ENCODE measurements at regions not wholly inside any gene's neighbourhood (a gene's known extent, or its start where the extent isn't known, plus 50 kb on each side); places are given as distances from the start of the nearest gene placed in this dataset.
A peak's percentile ranks its signal among the peaks of the same experiment; 100 is the strongest.

DNA sequence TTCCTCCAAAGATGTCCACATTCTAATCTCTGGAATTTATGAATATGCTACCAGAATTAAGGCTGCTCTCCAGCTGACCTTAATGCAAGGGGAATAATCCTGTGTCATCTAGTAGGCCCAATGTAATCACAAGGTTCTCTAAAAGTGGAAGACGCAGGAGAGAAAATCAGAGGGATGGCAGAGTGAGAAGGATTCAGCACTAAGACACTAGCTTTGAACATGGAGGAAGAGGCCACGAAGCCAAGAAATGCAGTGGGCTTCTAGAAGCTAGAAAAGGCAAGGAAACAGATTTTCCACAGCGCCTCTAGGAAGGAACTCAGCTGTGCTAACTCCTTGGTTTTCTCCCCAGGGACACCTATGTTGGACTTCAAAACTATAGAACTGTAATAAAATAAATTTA lies 240.7 kb upstream of the TRAM1L1 start:
- no peak for DNase-seq (ENCODE audit: low spot score)

GRCh38 chr4:117327491-117327890 lies 242.1 kb upstream of the TRAM1L1 start:
- DNase-seq (ENCODE audit: low spot score) = peak; percentile 22

DNA sequence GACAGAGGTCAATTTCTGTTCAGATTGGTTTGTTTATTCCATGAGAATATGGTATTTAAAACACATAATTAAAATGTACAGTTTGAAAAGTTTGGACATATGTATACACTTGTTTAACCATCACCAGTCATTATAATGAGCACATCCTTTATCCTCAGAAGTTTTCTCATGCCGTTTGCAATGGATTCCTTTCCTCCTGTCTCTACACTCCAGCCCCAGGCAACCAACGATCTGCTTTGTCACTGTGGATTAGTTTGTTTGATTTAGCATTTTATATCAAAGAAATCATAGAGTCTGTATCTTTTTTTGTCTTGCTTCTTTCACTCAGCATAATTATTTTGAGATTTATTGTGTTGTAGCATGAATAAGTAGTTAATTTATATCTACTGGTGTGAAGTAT lies 243.0 kb upstream of the TRAM1L1 start:
- DNase-seq (ENCODE audit: low spot score) = peak; percentile 2

DNA sequence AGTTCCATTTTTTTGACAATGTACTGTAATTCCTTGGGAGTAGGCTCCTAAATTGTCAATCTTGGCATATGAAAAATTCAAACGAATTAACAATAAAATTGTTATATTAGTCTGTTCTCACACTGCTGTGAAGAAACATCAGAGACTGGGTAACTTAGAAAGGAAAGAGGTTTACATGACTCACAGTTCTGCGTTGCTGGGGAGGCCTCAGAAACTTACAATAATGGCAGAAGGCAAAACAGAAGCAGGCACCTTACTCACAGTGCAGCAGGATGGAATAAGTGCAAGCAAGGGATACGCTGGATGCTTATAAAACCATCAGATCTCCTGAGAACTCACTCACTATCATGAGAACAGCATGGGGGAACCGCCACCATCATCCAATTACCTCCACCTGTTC lies 246.4 kb upstream of the TRAM1L1 start:
- DNase-seq (ENCODE audit: low spot score) = no peak

- no peak for DNase-seq (ENCODE audit: low spot score)
Measured at GRCh38 chr4:117334451-117335188, 249.2 kb upstream of the TRAM1L1 start.

GRCh38 chr4:117357437-117357836 lies 272.1 kb upstream of the TRAM1L1 start:
- DNase-seq (ENCODE audit: low spot score) = no peak

- DNase-seq (ENCODE audit: low spot score) = no peak
Measured at GRCh38 chr4:117357866-117358265, 272.5 kb upstream of the TRAM1L1 start.

DNA sequence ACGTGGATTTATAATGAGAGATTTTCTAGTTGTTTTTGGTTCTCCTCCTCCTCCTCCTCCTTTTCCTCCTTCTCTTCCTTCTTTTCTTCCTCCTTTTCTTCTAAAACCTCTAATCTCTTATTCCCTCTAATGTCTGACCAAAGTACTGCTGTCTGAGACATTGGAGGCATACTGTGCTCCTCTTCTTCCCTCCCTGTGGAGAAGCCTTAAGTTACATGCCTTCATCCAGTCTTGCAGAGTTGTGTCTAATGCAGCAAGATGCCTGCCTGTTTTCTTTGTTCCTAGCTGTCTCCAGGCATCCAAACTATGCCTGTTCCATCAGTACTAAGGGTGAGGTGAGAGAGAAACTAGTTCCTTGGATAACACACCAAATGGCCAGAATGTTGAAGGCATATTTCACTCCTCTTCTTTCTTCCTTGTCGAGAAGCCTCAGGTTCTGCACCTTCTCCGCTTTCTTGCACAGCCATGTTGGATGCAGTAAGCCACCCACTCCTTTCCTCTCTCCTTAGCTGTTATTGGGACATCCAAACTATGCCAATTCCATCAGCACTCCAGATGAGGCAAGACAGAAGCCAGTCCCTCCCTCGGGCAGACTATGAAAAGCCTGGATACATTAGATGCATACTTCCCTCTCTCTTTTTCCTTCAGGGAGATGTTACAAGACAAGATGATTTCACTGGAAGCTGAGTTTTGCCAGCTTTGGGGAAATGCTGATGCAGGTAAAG lies 285.7 kb upstream of the TRAM1L1 start:
- DNase-seq (ENCODE audit: low spot score) = no peak

GRCh38 chr4:117375101-117375500 lies 289.7 kb upstream of the TRAM1L1 start:
- DNase-seq (ENCODE audit: low spot score) = no peak

DNA sequence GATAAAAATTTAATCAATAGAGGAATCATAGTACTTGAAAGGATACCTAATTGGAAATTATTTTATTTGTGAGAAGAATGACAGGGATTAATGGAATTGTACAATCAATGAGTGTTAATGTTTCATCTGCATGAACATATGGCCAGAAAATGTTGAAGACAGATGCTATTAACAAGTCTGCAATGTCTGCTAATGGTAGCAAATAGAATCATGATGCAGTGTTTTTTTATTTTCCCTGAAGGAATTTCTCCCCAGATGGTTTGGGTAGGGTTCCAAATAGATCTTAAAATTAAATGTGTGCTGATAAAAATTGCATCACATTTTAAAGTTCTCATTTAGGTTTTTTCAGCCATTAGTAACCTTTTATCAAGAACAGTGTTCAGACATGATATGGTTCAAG lies 291.3 kb upstream of the TRAM1L1 start:
- no peak for DNase-seq (ENCODE audit: low spot score)

DNA sequence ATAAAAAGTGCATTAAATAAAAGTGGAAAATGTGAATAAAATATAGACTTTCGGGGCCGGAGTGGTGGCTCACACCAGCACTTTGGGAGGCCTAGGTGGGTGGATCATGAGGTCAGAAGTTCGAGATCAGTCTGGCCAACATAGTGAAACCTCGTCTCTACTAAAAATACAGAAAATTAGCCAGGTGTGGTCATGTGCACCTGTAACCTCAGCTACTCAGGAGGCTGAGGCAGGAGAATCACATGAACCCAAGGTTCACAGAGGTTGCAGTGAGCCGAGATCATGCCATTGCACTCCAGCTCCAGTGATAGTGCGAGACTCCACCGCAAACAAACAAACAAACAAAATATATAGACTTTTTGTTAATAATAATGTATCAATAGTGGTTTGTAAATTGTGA lies 293.6 kb upstream of the TRAM1L1 start:
- no peak for DNase-seq (ENCODE audit: low spot score)

- DNase-seq (ENCODE audit: low spot score) = no peak
Measured at GRCh38 chr4:117383468-117383867, 298.1 kb upstream of the TRAM1L1 start.

- DNase-seq (ENCODE audit: low spot score) = no peak
Measured at GRCh38 chr4:117385526-117385925, 300.1 kb upstream of the TRAM1L1 start.

- no peak for DNase-seq (ENCODE audit: low spot score)
Measured at GRCh38 chr4:117387072-117387471, 301.7 kb upstream of the TRAM1L1 start.

GRCh38 chr4:117400039-117400835 lies 314.9 kb upstream of the TRAM1L1 start:
- DNase-seq (ENCODE audit: low spot score) = peak; percentile 25

DNA sequence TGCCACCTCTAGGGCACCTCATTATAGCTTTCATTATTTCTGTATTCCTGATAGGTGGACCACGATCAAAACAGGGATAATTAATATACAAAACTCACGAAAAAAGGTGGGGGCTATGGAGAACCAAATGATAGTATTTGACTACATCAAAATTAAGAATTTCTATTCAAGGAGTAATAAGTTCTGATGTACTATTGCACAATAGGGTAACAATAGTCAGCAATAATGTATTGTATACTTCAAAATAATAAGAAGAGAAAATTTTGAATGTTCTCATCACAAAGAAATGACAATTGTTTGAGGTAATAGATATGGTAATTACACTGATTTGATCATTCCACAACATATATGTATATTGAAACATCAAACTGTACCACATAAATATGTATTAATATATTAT lies 327.3 kb upstream of the TRAM1L1 start:
- no peak for DNase-seq (ENCODE audit: low spot score)

GRCh38 chr4:117417856-117418255 lies 332.5 kb upstream of the TRAM1L1 start:
- DNase-seq (ENCODE audit: low spot score) = no peak

DNA sequence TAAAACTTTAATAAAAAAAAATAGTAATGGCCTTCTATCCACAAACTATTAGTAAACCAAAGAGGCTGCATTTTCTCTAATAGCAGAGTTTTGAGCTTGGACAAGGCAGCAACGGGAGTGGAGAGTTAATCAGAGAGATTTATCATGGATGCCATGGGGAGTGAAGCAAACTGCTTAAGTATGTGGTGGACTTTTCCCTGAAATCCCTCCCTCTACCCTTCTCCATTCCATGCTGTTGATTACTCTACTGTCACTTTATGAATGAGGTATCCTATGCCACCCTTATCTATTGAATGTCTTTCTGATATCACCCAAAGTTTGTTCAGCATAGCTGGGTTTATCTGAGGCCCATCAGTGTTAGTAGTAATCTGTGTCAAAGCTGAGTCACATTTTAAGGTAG lies 335.6 kb upstream of the TRAM1L1 start:
- DNase-seq (ENCODE audit: low spot score) = no peak

- DNase-seq (ENCODE audit: low spot score) = no peak
Measured at GRCh38 chr4:117421706-117422105, 336.3 kb upstream of the TRAM1L1 start.

DNA sequence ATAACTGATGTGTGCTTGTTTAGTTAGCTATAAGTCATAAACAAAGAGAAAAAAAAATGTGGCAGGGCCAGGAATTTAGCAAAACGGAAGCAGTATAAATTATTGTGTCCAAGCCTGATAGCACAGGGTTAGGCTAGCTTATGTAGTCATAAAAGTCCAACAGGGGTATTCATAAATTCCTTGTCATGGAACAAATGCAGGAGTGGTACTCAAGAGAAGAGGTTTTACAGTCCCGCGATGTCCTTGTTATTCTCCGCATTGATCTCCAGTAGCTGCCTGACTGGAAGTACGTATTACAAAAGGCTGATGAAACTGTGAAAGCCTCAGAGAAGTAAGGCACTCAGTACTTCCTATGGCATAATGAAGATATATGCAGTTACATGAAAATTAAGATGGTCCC lies 336.9 kb upstream of the TRAM1L1 start:
- DNase-seq (ENCODE audit: low spot score) = no peak

DNA sequence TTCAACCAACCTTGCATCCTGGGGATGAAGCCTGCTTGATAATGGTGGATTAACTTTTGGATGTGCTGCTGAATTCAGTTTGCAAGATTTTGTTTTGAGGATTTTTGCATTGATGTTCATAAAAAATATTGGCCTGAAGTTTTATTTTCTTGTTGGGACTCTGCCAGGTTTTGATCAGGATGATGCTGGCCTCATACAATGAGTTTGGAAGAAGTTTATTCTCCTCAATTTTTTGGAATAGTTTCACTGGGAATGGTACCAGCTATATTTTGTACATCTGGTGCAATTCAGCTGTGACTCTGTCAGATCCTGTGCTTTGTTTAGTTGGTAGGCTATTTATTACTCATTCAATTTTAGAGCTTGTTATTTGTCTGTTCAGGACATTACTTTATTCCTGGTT lies 340.3 kb upstream of the TRAM1L1 start:
- DNase-seq (ENCODE audit: low spot score) = no peak

- no peak for DNase-seq (ENCODE audit: low spot score)
Measured at GRCh38 chr4:117428536-117428935, 343.2 kb upstream of the TRAM1L1 start.

DNA sequence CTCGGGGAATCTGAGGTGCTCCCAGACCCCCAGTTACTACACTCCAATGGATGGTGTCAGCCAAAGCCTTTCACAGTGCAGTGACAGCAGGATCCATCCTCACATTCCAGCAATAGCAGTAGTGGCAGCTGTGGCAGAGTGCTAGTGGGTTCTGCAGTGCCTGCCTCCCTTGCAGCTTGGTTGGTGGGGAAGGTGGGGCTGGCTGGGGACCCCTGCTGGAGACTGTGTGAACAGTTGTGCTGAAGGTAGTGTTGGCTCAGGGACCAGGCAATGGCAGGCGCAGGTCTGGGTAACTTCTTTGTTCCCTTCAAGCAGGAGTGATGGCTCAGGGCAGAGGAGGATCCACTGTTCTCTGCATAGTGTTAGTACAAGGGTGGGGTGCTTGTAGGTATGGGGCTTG lies 343.7 kb upstream of the TRAM1L1 start:
- no peak for DNase-seq (ENCODE audit: low spot score)
